ENCODE measurements at regions not wholly inside any gene's neighbourhood (a gene's known extent, or its start where the extent isn't known, plus 50 kb on each side); places are given as distances from the start of the nearest gene placed in this dataset.

- FAIRE-seq, result no peak
- intact Hi-C loops (cut with micrococcal nuclease), result no loop called here
- H3K9me1 ChIP-seq (replicated peaks; ENCODE audit: control insufficient read depth, extremely low read depth, insufficient read depth, low read length), result no peaks in the 10 kb centered on the region
These were observed 128.7 kb downstream of the UQCRFS1 start for GRCh38 chr19:29084266-29084665.

More at GRCh38 chr19:29084266-29084665, 128.7 kb downstream of the UQCRFS1 start:
- Histone ChIP-seq H3K36me3 (ENCODE audit: control insufficient read depth in 2 of 2, extremely low read depth in 1 of 2, insufficient read depth in 2 of 2, low read length in 2 of 2) (no peaks in the 10 kb centered on the region), H3K4me2 (ENCODE audit: insufficient read depth, low read length) (no peak overlapping the region), H2AFZ (ENCODE audit: low read depth, low read length) (no peak overlapping the region), H3K27ac (ENCODE audit: insufficient read depth, low read depth, low read length) (no peak overlapping the region), H3K79me2 (ENCODE audit: control insufficient read depth, insufficient read depth, low read length) (no peaks in the 10 kb centered on the region), H4K20me1 (replicated peaks; ENCODE audit: control insufficient read depth, extremely low read depth, insufficient read depth, low read length) (no peaks in the 10 kb centered on the region), H3K9ac (replicated peaks; ENCODE audit: extremely low read depth, insufficient read depth, low read length) (no peak overlapping the region), H3K9me3 (replicated peaks; ENCODE audit: control insufficient read depth, insufficient read depth, low read length) (peaks cover 2% of the 10 kb centered on the region), H3K4me1 (ENCODE audit: control insufficient read depth, extremely low read depth, insufficient read depth, low read length) (no peaks in the 10 kb centered on the region), H3K27me3 (ENCODE audit: control insufficient read depth in 2 of 2, insufficient read depth in 2 of 2, low read length in 2 of 2) (no peaks in the 10 kb centered on the region), H3K4me3 (replicated peaks in 1 of 3; ENCODE audit: insufficient read depth in 1 of 3, low read depth in 1 of 3, low read length in 3 of 3) (no peak overlapping the region)
- ChIA-PET POLR2A (no interaction called here), CTCF (no interaction called here)
- dilution Hi-C loops (cut with MboI; ENCODE audit: extremely low pct_ligation_motif_present, low sequenced_read_pairs), result no loop called here
- DNase-seq (ENCODE audit: low read depth, low spot score), result no peak
- no peak for TF ChIP-seq GATA2 (IDR thresholded peaks at IDR 0.05; ENCODE audit: insufficient read depth, insufficient read length, low read depth, low read length)
- no peak for TF ChIP-seq POLR2AphosphoS5 (IDR thresholded peaks at IDR 0.05; ENCODE audit: insufficient read depth, low read depth, low read length)
- no peak for TF ChIP-seq MAX (IDR thresholded peaks at IDR 0.05; ENCODE audit: insufficient read depth, insufficient read length)
- TF ChIP-seq JUN (IDR thresholded peaks at IDR 0.05; ENCODE audit: borderline replicate concordance, insufficient read depth, insufficient read length, low read depth), result no peak
- TF ChIP-seq POLR2A (IDR thresholded peaks at IDR 0.05; ENCODE audit: low read depth, low read length), result no peak
- TF ChIP-seq EZH2 (IDR thresholded peaks at IDR 0.05; ENCODE audit: borderline replicate concordance, low read depth, low read length, severe bottlenecking), result no peak
- no peak for TF ChIP-seq FOS (IDR thresholded peaks at IDR 0.05; ENCODE audit: borderline replicate concordance, insufficient read depth, low read length)
- TF ChIP-seq, protein P1, sequence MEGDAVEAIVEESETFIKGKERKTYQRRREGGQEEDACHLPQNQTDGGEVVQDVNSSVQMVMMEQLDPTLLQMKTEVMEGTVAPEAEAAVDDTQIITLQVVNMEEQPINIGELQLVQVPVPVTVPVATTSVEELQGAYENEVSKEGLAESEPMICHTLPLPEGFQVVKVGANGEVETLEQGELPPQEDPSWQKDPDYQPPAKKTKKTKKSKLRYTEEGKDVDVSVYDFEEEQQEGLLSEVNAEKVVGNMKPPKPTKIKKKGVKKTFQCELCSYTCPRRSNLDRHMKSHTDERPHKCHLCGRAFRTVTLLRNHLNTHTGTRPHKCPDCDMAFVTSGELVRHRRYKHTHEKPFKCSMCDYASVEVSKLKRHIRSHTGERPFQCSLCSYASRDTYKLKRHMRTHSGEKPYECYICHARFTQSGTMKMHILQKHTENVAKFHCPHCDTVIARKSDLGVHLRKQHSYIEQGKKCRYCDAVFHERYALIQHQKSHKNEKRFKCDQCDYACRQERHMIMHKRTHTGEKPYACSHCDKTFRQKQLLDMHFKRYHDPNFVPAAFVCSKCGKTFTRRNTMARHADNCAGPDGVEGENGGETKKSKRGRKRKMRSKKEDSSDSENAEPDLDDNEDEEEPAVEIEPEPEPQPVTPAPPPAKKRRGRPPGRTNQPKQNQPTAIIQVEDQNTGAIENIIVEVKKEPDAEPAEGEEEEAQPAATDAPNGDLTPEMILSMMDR (IDR thresholded peaks at IDR 0.05; ENCODE audit: extremely low read depth in 1 of 2, insufficient read depth in 1 of 2, low read depth in 1 of 2, low read length in 2 of 2), result no peak
- TF ChIP-seq MYC (IDR thresholded peaks at IDR 0.05; ENCODE audit: low read depth, low read length), result no peak
- no TSS peak for BruUV-seq (replicated peaks)

All from endothelial cell of umbilical vein (primary cell).